ENCODE measurements at regions not wholly inside any gene's neighbourhood (a gene's known extent, or its start where the extent isn't known, plus 50 kb on each side); places are given as distances from the start of the nearest gene placed in this dataset.
"Not testable (repeated sequence)": the region's sequence is repeated elsewhere in the genome, so short reads cannot be mapped to it uniquely, and the experiment has no call there.

DNA sequence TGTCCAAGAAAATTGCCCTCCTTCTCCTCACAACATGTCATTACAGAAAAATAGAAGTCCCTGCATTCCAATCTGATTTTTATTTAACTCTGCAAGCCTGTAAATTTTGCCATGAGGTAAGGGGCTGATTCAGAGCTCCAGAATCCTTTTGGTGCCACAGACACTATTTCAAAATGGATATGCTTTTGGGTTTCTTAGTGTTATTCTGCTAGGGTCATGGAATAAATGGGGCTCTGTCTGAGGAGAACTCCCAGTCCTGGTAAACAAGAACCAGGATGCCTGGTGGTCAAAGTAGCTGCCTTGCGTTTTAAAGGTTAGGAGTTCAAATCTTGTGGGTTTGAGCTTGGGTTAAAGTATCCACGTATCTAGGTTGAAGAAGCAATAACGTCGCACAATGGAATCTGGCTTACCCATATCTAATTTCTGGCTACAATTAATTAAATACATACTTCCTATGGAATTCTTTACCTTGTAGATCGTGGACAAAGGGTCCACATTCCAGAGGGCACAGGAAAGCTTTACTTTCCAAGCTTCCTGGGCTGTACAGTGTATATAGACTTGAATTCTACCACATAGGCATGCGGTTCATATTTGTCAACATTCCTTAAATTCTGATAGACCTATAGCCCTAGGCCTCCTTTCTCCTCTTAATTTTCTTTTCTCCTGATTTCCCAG is 98.0 kb upstream of the CDC42BPA start:
- Histone ChIP-seq H3F3A (ENCODE audit: low read depth) (no peaks in the 10 kb centered on the region), H3K9me3 (ENCODE audit: low read depth) (no peaks in the 10 kb centered on the region), H2AFZ (replicated peaks) (no peak overlapping the region), H3K4me2 (no peak overlapping the region), H3K27me3 (no peaks in the 10 kb centered on the region), H4K20me1 (ENCODE audit: low read depth) (no peaks in the 10 kb centered on the region), H3K36me3 (no peaks in the 10 kb centered on the region), H3K4me1 (no peaks in the 10 kb centered on the region), H3K4me3 (no peak overlapping the region), H3K27ac (no peak overlapping the region), H3K79me2 (ENCODE audit: low read depth) (no peaks in the 10 kb centered on the region), H3K9ac (no peak overlapping the region)
- Mint-ChIP-seq H3K9me3 (no peaks in the 10 kb centered on the region), H3K36me3 (no peaks in the 10 kb centered on the region), H3K4me3 (no peak overlapping the region), H3K27me3 (ENCODE audit: insufficient read depth, low read depth) (peaks cover 3% of the 10 kb centered on the region), H3K4me1 (no peaks in the 10 kb centered on the region), H3K27ac (no peak overlapping the region)
- no peak for DNase-seq (ENCODE audit: low spot score)
- TF ChIP-seq, protein P1, sequence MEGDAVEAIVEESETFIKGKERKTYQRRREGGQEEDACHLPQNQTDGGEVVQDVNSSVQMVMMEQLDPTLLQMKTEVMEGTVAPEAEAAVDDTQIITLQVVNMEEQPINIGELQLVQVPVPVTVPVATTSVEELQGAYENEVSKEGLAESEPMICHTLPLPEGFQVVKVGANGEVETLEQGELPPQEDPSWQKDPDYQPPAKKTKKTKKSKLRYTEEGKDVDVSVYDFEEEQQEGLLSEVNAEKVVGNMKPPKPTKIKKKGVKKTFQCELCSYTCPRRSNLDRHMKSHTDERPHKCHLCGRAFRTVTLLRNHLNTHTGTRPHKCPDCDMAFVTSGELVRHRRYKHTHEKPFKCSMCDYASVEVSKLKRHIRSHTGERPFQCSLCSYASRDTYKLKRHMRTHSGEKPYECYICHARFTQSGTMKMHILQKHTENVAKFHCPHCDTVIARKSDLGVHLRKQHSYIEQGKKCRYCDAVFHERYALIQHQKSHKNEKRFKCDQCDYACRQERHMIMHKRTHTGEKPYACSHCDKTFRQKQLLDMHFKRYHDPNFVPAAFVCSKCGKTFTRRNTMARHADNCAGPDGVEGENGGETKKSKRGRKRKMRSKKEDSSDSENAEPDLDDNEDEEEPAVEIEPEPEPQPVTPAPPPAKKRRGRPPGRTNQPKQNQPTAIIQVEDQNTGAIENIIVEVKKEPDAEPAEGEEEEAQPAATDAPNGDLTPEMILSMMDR (IDR thresholded peaks at IDR 0.05), result no peak

DNA sequence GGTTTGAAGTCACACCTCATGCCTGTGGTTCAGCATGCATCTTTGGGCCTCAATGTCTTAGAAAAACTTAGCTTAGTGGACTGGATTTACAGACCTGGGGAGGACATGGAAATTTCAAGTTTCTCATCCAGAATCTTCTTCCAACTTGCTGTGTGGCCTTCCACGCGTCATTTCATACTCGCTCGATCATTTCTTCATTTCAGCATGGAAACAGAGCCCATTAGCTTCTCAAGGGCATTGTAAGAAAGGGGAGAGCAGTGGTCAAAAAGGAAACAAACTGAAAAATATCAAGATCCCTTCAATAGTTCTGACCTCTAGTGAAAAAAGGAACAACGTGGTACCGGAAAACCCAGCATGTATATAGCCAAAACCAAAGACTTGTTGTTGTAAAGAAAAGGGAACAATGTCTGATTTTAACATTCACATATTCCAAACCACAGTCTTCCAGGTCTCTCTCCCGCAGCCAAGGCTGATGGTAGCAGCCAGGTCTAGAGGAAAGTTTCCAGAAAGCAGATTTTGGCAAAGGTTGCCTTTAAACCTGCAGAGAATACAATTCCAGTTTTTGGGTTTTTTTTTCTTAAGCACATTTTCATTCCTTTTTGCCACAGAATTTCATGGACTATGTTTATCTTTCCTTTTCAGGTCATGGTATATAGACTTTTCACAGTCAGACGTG is 97.0 kb upstream of the CDC42BPA start:
- Histone ChIP-seq H3K9me3 (ENCODE audit: low read depth) (no peaks in the 10 kb centered on the region), H3K36me3 (no peaks in the 10 kb centered on the region), H3F3A (ENCODE audit: low read depth) (no peaks in the 10 kb centered on the region), H3K4me2 (no peak overlapping the region), H4K20me1 (ENCODE audit: low read depth) (no peaks in the 10 kb centered on the region), H3K27ac (no peak overlapping the region), H3K79me2 (ENCODE audit: low read depth) (no peaks in the 10 kb centered on the region), H3K27me3 (no peaks in the 10 kb centered on the region), H3K4me1 (no peaks in the 10 kb centered on the region), H3K4me3 (no peak overlapping the region), H3K9ac (no peak overlapping the region), H2AFZ (replicated peaks) (no peak overlapping the region)
- Mint-ChIP-seq H3K36me3 (no peaks in the 10 kb centered on the region), H3K4me1 (no peaks in the 10 kb centered on the region), H3K27me3 (ENCODE audit: insufficient read depth, low read depth) (no peaks in the 10 kb centered on the region), H3K9me3 (no peaks in the 10 kb centered on the region), H3K27ac (no peak overlapping the region), H3K4me3 (no peak overlapping the region)
- TF ChIP-seq EZH2 (IDR thresholded peaks at IDR 0.05), result no peak
- TF ChIP-seq EZH2phosphoT487 (IDR thresholded peaks at IDR 0.05), result no peak
- TF ChIP-seq, protein P1 (IDR thresholded peaks at IDR 0.05), result no peak
- DNase-seq (ENCODE audit: low spot score), result no peak

DNA sequence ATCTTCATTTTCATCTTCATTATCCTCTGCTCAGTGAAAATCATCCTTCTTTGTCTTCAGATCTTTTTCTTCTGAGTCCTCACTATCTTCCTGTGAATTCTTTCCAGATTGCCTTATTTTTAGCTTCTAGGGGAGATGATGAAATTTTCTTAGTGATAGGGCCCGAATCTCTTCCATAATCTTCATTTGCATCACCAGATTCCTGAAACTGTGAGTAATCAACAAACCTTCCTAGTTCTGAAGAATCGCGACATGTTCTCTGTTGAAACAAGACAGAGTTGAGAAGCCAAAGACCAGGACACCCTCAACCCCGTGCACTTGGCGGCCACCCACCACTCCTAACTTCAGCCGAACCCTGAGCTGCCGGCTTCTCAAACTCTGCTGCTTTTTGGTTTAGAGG is 92.8 kb upstream of the CDC42BPA start:
- Mint-ChIP-seq H3K4me1 (no peaks in the 10 kb centered on the region), H3K27me3 (ENCODE audit: insufficient read depth, low read depth) (peaks cover 2% of the 10 kb centered on the region), H3K27ac (no peak overlapping the region), H3K4me3 (no peak overlapping the region), H3K36me3 (no peaks in the 10 kb centered on the region), H3K9me3 (no peaks in the 10 kb centered on the region)
- Histone ChIP-seq H3F3A (ENCODE audit: low read depth) (no peaks in the 10 kb centered on the region), H3K4me1 (no peaks in the 10 kb centered on the region), H2AFZ (replicated peaks) (no peak overlapping the region), H3K27ac (no peak overlapping the region), H3K27me3 (no peaks in the 10 kb centered on the region), H3K4me3 (no peak overlapping the region), H4K20me1 (ENCODE audit: low read depth) (no peaks in the 10 kb centered on the region), H3K4me2 (no peak overlapping the region), H3K9me3 (ENCODE audit: low read depth) (no peaks in the 10 kb centered on the region), H3K9ac (no peak overlapping the region), H3K79me2 (ENCODE audit: low read depth) (no peaks in the 10 kb centered on the region), H3K36me3 (no peaks in the 10 kb centered on the region)
- TF ChIP-seq EZH2 (IDR thresholded peaks at IDR 0.05) (no peak), EZH2phosphoT487 (IDR thresholded peaks at IDR 0.05) (no peak)
- TF ChIP-seq, protein P1 (IDR thresholded peaks at IDR 0.05), result no peak
- no peak for DNase-seq (ENCODE audit: low spot score)

- not testable (repeated sequence) for H3K27me3 ChIP-seq; H4K20me1 ChIP-seq (ENCODE audit: low read depth); H3K4me1 Mint-ChIP-seq; H2AFZ ChIP-seq (replicated peaks); H3K4me3 ChIP-seq; H3K79me2 ChIP-seq (ENCODE audit: low read depth); H3K27ac Mint-ChIP-seq; H3K4me1 ChIP-seq; H3K27me3 Mint-ChIP-seq (ENCODE audit: insufficient read depth, low read depth); H3K9ac ChIP-seq; H3K4me2 ChIP-seq; H3F3A ChIP-seq (ENCODE audit: low read depth); H3K36me3 Mint-ChIP-seq; H3K9me3 Mint-ChIP-seq; DNase-seq (ENCODE audit: low spot score); H3K27ac ChIP-seq; H3K9me3 ChIP-seq (ENCODE audit: low read depth); H3K36me3 ChIP-seq; H3K4me3 Mint-ChIP-seq
These were observed 88.0 kb upstream of the CDC42BPA start for GRCh38 chr1:227406332-227406731.

Measured in neural progenitor cell (in vitro differentiated cells).